ENCODE measurements at regions not wholly inside any gene's neighbourhood (a gene's known extent, or its start where the extent isn't known, plus 50 kb on each side); places are given as distances from the start of the nearest gene placed in this dataset.

- no peak for TF ChIP-seq CTCF (IDR thresholded peaks at IDR 0.05; ENCODE audit: low read depth, low read length, missing input control)
- no peak for TF ChIP-seq HNF4G (IDR thresholded peaks at IDR 0.05)
- no peak for TF ChIP-seq RAD21 (IDR thresholded peaks at IDR 0.05)
- TF ChIP-seq GABPA (IDR thresholded peaks at IDR 0.05 in 1 of 2, conservative IDR thresholded peaks at IDR 0.05 in 1 of 2) = no peak
- TF ChIP-seq SP1 (IDR thresholded peaks at IDR 0.05) = no peak
- TF ChIP-seq EGR1 (IDR thresholded peaks at IDR 0.05; ENCODE audit: low read depth in 2 of 2) = no peak
Measured at GRCh38 chr12:83818881-83819280, 1093.7 kb downstream of the SLC6A15 start.
